Spleen (tissue), 11 donors: ENCODE measurements at regions not wholly inside any gene's neighbourhood (a gene's known extent, or its start where the extent isn't known, plus 50 kb on each side); places are given as distances from the start of the nearest gene placed in this dataset.

Experiments used
- DNase-seq: peaks from one replicate; pipeline ENCODE4 v3.0.0-alpha.2; 2020
- H3K27ac ChIP-seq, 8 donors: fragments of 200-600 bp; sonication (generic) in 7 of 8; 1 replicate in 4 of 8; 2 replicates in 4 of 8; pipeline versions ENCODE4 v1.5.0 to v1.8.0; 2016 to 2021; ENCODE audit warnings: inconsistent platforms in 4 of 8, mild to moderate bottlenecking in 4 of 8, moderate library complexity in 1 of 8
- H3K27me3 ChIP-seq, 7 donors: fragments of 200-600 bp; sonication (generic) in 6 of 7; replicated peaks in 1 of 7; 1 replicate in 4 of 7; 2 replicates in 3 of 7; pipeline versions ENCODE4 v1.5.0 to v1.8.0; 2016 to 2021; ENCODE audit warnings: inconsistent platforms in 3 of 7, mild to moderate bottlenecking in 1 of 7
- H3K36me3 ChIP-seq, 6 donors: fragments of 200-600 bp; sonication (generic) in 5 of 6; 1 replicate in 4 of 6; 2 replicates in 2 of 6; pipeline versions ENCODE4 v1.5.0 to v1.8.0; 2016 to 2021; ENCODE audit warnings: inconsistent platforms in 2 of 6
- H3K4me1 ChIP-seq, 6 donors: fragments of 200-600 bp; sonication (generic) in 5 of 6; 1 replicate in 3 of 6; 2 replicates in 3 of 6; pipeline versions ENCODE4 v1.5.0 to v1.8.0; 2016 to 2021; ENCODE audit warnings: inconsistent platforms in 3 of 6
- H3K4me3 ChIP-seq, 8 donors: fragments of 200-600 bp; sonication (generic) in 7 of 8; 1 replicate in 4 of 8; 2 replicates in 4 of 8; pipeline versions ENCODE4 v1.5.0 to v1.8.0; 2016 to 2021; ENCODE audit warnings: inconsistent platforms in 4 of 8, mild to moderate bottlenecking in 4 of 8, moderate library complexity in 2 of 8
- H3K9me3 ChIP-seq, 8 donors: fragments of 200-600 bp; sonication (generic) in 7 of 8; 1 replicate in 4 of 8; 2 replicates in 4 of 8; pipeline versions ENCODE4 v1.5.0 to v1.8.0; 2016 to 2021; ENCODE audit warnings: inconsistent platforms in 4 of 8
- POLR2A ChIP-seq, 3 donors: fragments of 450-650 bp; IDR thresholded peaks; one replicate each; pipeline ENCODE4 v1.5.1; 2017; ENCODE audit warnings: antibody characterized with exemption in 3 of 3, mild to moderate bottlenecking in 1 of 3
- POLR2AphosphoS5 ChIP-seq, 3 donors: sonication (generic); formaldehyde crosslinking; IDR thresholded peaks; one replicate each; pipeline ENCODE4 v1.5.1; 2017; ENCODE audit warnings: antibody characterized with exemption in 3 of 3
- WGBS, 5 donors: extraction: QIAGEN DNeasy Blood & Tissue Kit in 3 of 5; methylation state at CpG; one replicate each; pipeline versions ENCODE4 v1.1.5 to v1.1.7; 2013 to 2018; 5-methylcytosine and 5-hydroxymethylcytosine counted together
- intact Hi-C: fragments of 100-400 bp; cut with DNase I; formaldehyde crosslinking; loops from one replicate; pipeline ENCODE4 v1.15.0; 2023; ENCODE audit warnings: low total_unique reads
- TF ChIP-seq, protein P1 (sequence below), 11 experiments: fragments of 200-600 bp in 7 of 11; fragments of 450-650 bp in 4 of 11; sonication (generic) in 4 of 11; IDR thresholded peaks in 8 of 11; conservative IDR thresholded peaks in 3 of 11; 1 replicate in 7 of 11; 2 replicates in 4 of 11; pipeline versions ENCODE4 v1.4.0 to v1.8.0; 2016 to 2021; ENCODE audit warnings: antibody characterized with exemption in 11 of 11, inconsistent platforms in 4 of 11, mild to moderate bottlenecking in 1 of 11
- donor health status: healthy with polysubstance abuse.
- donor health status: DM: no; HTN: no; CAD: no; lungs with moderate emphysema.
- donor health status: DM: no; HTN: no; CAD: no.
- donor health status: Bipolar disorder and iron deficiency.
- donor health status: healthy.
- donor health status: DM: no; HTN: no; CAD: no.
- donor health status: DM: yes; HTN: yes; CAD: no.

DNA sequence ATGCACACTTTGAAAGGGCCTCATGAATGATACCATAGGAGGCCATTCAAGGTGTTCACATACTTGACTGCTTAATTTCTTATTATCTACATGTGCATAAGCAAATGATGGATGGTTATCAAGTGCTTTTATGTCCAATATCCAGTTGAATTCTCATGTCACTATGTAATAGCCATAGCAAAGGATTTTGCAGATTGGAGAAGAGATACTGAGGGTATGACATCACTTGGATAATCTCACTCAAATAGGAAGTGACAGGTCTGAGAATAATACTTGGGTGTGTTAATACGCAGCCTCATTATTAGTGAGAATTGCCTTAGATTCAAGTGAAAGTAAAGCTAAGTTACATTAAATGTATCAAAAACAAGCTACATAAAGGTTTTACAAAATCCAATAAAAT lies 1208.6 kb downstream of the CDH11 start:
- H3K4me3 ChIP-seq = no peak overlapping the region
- DNase-seq = no peak
- no peaks in the 10 kb centered on the region for H3K36me3 ChIP-seq
- WGBS, 5 donors = 78 to 98% (median 89%) methylated on average over 1 of the region's 1 CpG
- H3K4me1 ChIP-seq = no peaks in the 10 kb centered on the region
- H3K9me3 ChIP-seq = peaks cover 0 to 13% (median 6%) of the 10 kb centered on the region in 8 donors
- TF ChIP-seq, protein P1, sequence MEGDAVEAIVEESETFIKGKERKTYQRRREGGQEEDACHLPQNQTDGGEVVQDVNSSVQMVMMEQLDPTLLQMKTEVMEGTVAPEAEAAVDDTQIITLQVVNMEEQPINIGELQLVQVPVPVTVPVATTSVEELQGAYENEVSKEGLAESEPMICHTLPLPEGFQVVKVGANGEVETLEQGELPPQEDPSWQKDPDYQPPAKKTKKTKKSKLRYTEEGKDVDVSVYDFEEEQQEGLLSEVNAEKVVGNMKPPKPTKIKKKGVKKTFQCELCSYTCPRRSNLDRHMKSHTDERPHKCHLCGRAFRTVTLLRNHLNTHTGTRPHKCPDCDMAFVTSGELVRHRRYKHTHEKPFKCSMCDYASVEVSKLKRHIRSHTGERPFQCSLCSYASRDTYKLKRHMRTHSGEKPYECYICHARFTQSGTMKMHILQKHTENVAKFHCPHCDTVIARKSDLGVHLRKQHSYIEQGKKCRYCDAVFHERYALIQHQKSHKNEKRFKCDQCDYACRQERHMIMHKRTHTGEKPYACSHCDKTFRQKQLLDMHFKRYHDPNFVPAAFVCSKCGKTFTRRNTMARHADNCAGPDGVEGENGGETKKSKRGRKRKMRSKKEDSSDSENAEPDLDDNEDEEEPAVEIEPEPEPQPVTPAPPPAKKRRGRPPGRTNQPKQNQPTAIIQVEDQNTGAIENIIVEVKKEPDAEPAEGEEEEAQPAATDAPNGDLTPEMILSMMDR (IDR thresholded peaks at IDR 0.05 in 8 of 11, conservative IDR thresholded peaks at IDR 0.05 in 3 of 11) = no peak
- TF ChIP-seq POLR2A (IDR thresholded peaks at IDR 0.05) (no peak), POLR2AphosphoS5 (IDR thresholded peaks at IDR 0.05) (no peak)
- no peak overlapping the region for H3K27ac ChIP-seq
- intact Hi-C loops = no loop called here
- H3K27me3 ChIP-seq = no peaks in the 10 kb centered on the region

DNA sequence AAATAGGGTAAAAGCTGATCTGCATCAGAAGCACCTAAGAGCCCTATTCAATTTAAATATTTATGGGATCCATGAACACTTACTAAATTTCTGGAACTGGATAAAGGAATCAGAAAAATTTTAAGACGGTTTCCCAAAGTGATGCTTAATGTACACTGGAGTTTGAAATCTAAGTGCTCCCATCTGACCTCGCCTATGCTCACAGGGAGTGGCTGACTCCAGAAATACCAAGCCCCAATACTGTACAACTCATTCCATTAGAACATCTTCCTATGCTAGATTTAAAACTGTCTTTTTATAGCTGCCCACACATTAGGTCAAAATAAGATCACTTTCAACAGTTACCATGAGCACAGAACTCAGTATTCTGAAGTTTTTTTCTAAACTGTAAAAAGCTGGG lies 1214.6 kb downstream of the CDH11 start:
- no peaks in the 10 kb centered on the region for H3K27me3 ChIP-seq

DNA sequence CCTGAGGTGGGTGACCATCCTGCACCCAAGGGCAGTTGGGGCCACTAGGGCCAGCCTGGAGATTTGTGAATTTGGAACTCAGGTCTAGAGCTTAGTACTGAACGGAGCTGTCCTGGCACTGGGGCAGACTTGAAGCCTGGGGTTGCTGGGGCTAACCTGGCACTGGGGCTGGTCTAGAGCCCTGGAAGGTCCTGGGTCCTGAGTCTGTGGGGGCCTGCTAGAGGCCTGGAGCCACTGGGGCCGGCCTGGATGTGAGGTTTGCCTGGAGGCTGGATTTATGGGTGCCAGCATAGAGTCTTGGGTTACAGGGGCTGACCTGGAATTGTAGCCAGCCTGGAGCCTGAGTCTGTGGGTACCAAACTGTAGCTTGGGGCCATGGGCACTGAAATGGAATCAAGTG lies 1216.9 kb downstream of the CDH11 start:
- DNase-seq = peak; percentile 47
- no peaks in the 10 kb centered on the region for H3K4me1 ChIP-seq
- intact Hi-C loops = no loop called here
- H3K36me3 ChIP-seq = no peaks in the 10 kb centered on the region
- 68 to 100% (median 77%) methylated on average over 1 to 2 of the region's 2 CpGs for WGBS, 5 donors
- no peak overlapping the region for H3K27ac ChIP-seq
- no peaks in the 10 kb centered on the region for H3K27me3 ChIP-seq
- no peak overlapping the region for H3K4me3 ChIP-seq
- TF ChIP-seq POLR2AphosphoS5 (IDR thresholded peaks at IDR 0.05) (no peak), POLR2A (IDR thresholded peaks at IDR 0.05) (no peak)
- TF ChIP-seq, protein P1 (IDR thresholded peaks at IDR 0.05 in 8 of 11, conservative IDR thresholded peaks at IDR 0.05 in 3 of 11) = no peak
- peaks cover 0 to 12% (median 3%) of the 10 kb centered on the region in 8 donors for H3K9me3 ChIP-seq

More for the DNA sequence above, 1214.6 kb downstream of the CDH11 start:
- Histone ChIP-seq H3K4me3 (no peak overlapping the region), H3K27ac (no peak overlapping the region), H3K4me1 (no peaks in the 10 kb centered on the region), H3K36me3 (no peaks in the 10 kb centered on the region), H3K9me3 (peaks cover 0 to 12% (median 3%) of the 10 kb centered on the region in 8 donors)
- DNase-seq = no peak
- intact Hi-C loops = no loop called here
- WGBS, 5 donors = 77 to 90% (median 82%) methylated on average over 2 of the region's 2 CpGs
- TF ChIP-seq POLR2A (IDR thresholded peaks at IDR 0.05) (no peak), POLR2AphosphoS5 (IDR thresholded peaks at IDR 0.05) (no peak)
- TF ChIP-seq, protein P1 (IDR thresholded peaks at IDR 0.05 in 8 of 11, conservative IDR thresholded peaks at IDR 0.05 in 3 of 11) = no peak

DNA sequence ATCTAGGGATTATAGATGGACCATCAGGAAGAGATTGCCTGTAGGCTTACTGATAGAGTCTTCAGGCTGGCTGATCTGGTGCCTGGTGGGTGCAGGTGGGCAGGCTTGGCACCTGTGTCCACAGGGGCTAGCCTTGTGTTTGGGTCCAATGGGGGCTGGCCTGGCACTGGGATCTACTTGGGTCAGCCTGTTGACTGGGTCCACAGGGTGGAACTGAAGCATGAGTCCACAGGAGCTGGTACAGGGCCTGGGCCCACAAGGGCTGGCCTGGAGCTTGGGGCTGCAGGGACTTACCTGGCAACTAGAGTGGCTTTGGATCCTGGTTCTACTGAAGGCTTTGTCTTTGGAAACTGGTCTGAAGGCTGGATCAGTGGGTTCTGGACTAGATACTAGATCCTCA lies 1217.7 kb downstream of the CDH11 start:
- DNase-seq = peak; percentile 51
- Histone ChIP-seq H3K27me3 (no peaks in the 10 kb centered on the region), H3K27ac (no peak overlapping the region)

More for the DNA sequence above, 1217.7 kb downstream of the CDH11 start:
- H3K4me1 ChIP-seq = no peaks in the 10 kb centered on the region
- no peaks in the 10 kb centered on the region for H3K36me3 ChIP-seq
- H3K4me3 ChIP-seq = no peak overlapping the region
- TF ChIP-seq POLR2A (IDR thresholded peaks at IDR 0.05) (no peak), POLR2AphosphoS5 (IDR thresholded peaks at IDR 0.05) (no peak)
- intact Hi-C loops = no loop called here
- H3K9me3 ChIP-seq = peaks cover 0 to 12% (median 0%) of the 10 kb centered on the region in 8 donors
